Heart left ventricle (tissue), 13 donors: ENCODE measurements at regions not wholly inside any gene's neighbourhood (a gene's known extent, or its start where the extent isn't known, plus 50 kb on each side); places are given as distances from the start of the nearest gene placed in this dataset.

ENCODE experiments used
- POLR2A ChIP-seq, 2 donors: fragments of 450-650 bp; IDR thresholded peaks; one replicate each; pipeline ENCODE4 v1.6.1; 2017; ENCODE audit warnings: antibody characterized with exemption in 2 of 2, mild to moderate bottlenecking in 2 of 2, moderate library complexity in 2 of 2
- TF ChIP-seq, protein P1 (sequence below), 12 donors: fragments of 200-600 bp; sonication (generic) in 4 of 12; IDR thresholded peaks; one replicate each; pipeline versions ENCODE4 v1.5.0 to v1.8.0; 2018 to 2022; ENCODE audit warnings: antibody characterized with exemption in 12 of 12, mild to moderate bottlenecking in 5 of 12
- donor health status: ischemic (EF 13 %, LVEDD 7.1; RV severe dilation, severe dysfunction).
- donor health status: DM: no; HTN: yes; CAD: no.
- donor health status: DM: no; HTN: no; CAD: no.
- donor health status: ischemic (EF 25% LVEDD 6.9; RV normal size, moderate dysfunction).
- donor health status: ischemic (EF 25% LVEDD 5.7; RV mildly dilated, moderate dysfunction).
- donor health status: ischemic (EF 35%, LVEDD 5.7; RV mildly dilated, moderate dysfunction).
- donor health status: nonischemic (EF 11% LVEDD 7.7; RV severe dilation, severe dysfunction).
- donor health status: DM: yes; HTN: yes; CAD: no.
- donor health status: PGD.
- donor health status: ischemic (EF 29% LVEDD 5.4; RV normal size, mild dysfunction).
- donor health status: nonischemic (EF 23%, LVEDD 6.1; RV moderate dilation, normal function).

GRCh38 chr16:16817196-16817595 lies 438.3 kb downstream of the NPIPA7 start:
- TF ChIP-seq, protein P1, sequence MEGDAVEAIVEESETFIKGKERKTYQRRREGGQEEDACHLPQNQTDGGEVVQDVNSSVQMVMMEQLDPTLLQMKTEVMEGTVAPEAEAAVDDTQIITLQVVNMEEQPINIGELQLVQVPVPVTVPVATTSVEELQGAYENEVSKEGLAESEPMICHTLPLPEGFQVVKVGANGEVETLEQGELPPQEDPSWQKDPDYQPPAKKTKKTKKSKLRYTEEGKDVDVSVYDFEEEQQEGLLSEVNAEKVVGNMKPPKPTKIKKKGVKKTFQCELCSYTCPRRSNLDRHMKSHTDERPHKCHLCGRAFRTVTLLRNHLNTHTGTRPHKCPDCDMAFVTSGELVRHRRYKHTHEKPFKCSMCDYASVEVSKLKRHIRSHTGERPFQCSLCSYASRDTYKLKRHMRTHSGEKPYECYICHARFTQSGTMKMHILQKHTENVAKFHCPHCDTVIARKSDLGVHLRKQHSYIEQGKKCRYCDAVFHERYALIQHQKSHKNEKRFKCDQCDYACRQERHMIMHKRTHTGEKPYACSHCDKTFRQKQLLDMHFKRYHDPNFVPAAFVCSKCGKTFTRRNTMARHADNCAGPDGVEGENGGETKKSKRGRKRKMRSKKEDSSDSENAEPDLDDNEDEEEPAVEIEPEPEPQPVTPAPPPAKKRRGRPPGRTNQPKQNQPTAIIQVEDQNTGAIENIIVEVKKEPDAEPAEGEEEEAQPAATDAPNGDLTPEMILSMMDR (IDR thresholded peaks at IDR 0.05) = no peak
- TF ChIP-seq POLR2A (IDR thresholded peaks at IDR 0.05) = no peak
